ENCODE measurements at regions not wholly inside any gene's neighbourhood (a gene's known extent, or its start where the extent isn't known, plus 50 kb on each side); places are given as distances from the start of the nearest gene placed in this dataset.
A peak's percentile ranks its signal among the peaks of the same experiment; 100 is the strongest.

DNA sequence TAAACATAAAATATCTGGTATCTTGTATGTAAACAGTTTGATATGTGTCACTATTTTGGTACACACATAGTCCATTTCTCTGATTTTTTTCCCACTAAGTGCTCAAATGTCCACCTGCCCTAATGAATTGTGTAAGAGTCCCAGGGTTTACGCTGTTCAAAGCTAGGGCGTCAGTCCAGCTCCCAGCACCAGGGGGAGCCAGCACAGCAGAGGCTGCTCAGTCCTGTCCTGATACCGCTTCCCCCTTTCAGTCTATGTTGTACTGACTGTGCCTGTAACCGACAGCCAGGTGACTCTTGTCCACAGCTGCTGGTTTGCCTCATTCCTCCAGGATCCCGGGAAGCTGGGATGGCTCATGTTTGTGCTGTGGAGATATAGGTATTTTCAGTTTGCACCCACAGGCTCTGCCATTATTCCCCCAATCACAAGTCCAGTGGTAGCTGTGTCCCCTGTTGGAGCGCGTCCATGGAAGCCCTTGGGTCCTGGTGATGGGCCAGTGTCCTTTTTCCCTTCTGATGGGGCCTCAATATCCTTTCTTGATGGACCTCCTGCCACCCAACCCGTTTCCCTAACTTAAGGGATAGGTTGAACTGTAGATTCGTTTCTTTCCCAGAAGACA is 242.0 kb downstream of the NEDD1 start:
- H3K4me3 ChIP-seq, result no peak overlapping the region
- H3K27me3 ChIP-seq, result no peaks in the 10 kb centered on the region
- TF ChIP-seq, protein P1, sequence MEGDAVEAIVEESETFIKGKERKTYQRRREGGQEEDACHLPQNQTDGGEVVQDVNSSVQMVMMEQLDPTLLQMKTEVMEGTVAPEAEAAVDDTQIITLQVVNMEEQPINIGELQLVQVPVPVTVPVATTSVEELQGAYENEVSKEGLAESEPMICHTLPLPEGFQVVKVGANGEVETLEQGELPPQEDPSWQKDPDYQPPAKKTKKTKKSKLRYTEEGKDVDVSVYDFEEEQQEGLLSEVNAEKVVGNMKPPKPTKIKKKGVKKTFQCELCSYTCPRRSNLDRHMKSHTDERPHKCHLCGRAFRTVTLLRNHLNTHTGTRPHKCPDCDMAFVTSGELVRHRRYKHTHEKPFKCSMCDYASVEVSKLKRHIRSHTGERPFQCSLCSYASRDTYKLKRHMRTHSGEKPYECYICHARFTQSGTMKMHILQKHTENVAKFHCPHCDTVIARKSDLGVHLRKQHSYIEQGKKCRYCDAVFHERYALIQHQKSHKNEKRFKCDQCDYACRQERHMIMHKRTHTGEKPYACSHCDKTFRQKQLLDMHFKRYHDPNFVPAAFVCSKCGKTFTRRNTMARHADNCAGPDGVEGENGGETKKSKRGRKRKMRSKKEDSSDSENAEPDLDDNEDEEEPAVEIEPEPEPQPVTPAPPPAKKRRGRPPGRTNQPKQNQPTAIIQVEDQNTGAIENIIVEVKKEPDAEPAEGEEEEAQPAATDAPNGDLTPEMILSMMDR (IDR thresholded peaks at IDR 0.05), result peak in 1 of 3 experiments; percentile 30
- no peak overlapping the region for H3K27ac ChIP-seq
- no peaks in the 10 kb centered on the region for H3K9me3 ChIP-seq
- intact Hi-C loops (cut with DNase I), result no loop called here
- H3K4me1 ChIP-seq, result no peaks in the 10 kb centered on the region
- DNase-seq (ENCODE audit: low spot score in 2 of 2), result no peak
- no peaks in the 10 kb centered on the region for H3K36me3 ChIP-seq

DNA sequence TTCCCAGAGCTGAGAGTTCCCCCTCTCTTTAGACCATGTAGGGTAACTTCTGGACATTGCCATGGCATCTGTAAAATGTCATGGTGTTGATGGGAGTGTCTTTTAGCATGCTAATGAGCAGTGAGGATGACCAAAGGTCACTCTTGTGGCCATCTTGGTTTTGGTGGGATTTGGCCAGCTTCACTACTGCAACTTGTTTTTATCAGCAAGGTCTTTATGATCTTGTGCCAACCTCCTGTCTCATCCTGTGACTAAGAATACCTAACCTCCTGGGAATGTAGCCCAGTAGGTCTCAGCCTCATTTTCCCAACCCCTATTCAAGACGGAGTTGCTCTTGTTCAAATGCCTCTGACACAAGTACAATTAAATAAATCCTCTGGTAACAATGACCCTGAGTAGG is 244.4 kb downstream of the NEDD1 start:
- no peak overlapping the region for H3K4me3 ChIP-seq
- DNase-seq (ENCODE audit: low spot score in 2 of 2), result no peak
- H3K27me3 ChIP-seq, result no peaks in the 10 kb centered on the region
- TF ChIP-seq, protein P1 (IDR thresholded peaks at IDR 0.05), result no peak
- no peaks in the 10 kb centered on the region for H3K36me3 ChIP-seq
- intact Hi-C loops (cut with DNase I), result no loop called here
- no peaks in the 10 kb centered on the region for H3K4me1 ChIP-seq
- H3K27ac ChIP-seq, result no peak overlapping the region
- no peaks in the 10 kb centered on the region for H3K9me3 ChIP-seq

DNA sequence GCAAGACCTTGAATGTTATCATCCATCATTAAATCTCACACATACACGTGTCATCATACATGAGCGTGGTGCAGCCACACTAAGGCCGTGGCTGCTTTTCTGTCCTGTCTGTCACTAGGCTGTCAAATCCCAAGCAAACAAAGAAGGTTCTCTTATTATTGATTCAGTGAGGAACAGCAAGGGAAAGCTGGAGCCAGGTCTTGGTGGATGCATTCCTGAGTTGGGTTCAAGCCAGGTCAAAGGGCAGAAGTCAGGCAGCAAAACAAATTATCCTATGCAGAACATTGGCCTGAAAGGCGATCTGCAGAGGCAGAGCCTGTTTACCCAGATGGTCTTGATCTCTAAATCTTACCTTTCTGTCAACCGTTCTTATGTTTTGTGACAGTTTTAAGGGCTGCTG is 252.3 kb downstream of the NEDD1 start:
- TF ChIP-seq, protein P1 (IDR thresholded peaks at IDR 0.05), result no peak
- intact Hi-C loops (cut with DNase I), result no loop called here
- no peak overlapping the region for H3K4me3 ChIP-seq
- DNase-seq (ENCODE audit: low spot score in 2 of 2), result no peak
- no peak overlapping the region for H3K27ac ChIP-seq
- no peaks in the 10 kb centered on the region for H3K27me3 ChIP-seq
- H3K36me3 ChIP-seq, result no peaks in the 10 kb centered on the region
- H3K9me3 ChIP-seq, result no peaks in the 10 kb centered on the region
- no peaks in the 10 kb centered on the region for H3K4me1 ChIP-seq

DNA sequence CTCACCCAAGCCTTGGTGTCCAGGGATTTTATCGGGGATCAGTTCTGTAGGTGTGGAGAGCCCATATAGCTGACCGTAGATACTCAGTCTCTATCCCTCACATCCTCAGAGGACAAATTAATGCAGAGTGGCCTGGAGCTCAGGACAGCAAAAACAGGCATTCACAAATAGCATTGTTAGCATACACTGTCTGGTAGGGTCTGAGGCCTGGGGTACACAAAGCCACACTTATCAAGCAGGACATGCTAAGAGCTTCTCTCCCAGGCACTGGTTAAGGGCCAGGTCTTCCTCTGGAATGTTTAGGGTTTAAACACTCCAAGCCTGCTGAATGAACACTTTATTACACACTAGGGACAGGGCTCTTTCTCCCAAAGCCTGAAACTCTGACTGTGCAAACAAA is 253.2 kb downstream of the NEDD1 start:
- intact Hi-C loops (cut with DNase I), result no loop called here
- Histone ChIP-seq H3K36me3 (no peaks in the 10 kb centered on the region), H3K4me1 (no peaks in the 10 kb centered on the region), H3K9me3 (no peaks in the 10 kb centered on the region), H3K27me3 (no peaks in the 10 kb centered on the region), H3K27ac (no peak overlapping the region), H3K4me3 (no peak overlapping the region)
- DNase-seq (ENCODE audit: low spot score in 2 of 2), result no peak
- TF ChIP-seq, protein P1 (IDR thresholded peaks at IDR 0.05), result no peak

DNA sequence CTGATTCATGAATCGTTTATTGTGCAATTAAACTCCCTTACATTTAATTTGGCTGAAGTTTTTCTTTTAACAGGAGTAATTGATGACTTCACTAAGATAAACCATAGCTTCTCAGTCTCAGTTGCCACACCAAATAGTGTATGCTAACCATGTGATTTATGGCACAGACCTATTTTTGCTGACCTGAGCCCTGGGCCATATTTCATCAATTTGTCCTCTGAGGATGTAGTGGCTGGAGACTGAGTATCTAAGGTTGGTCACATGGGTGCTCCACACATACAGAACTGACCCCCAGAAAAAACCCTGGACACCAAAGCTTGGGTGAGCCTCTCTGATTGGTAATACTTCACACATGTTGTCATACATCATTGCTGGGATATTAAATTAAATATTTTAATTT is 255.1 kb downstream of the NEDD1 start:
- no peaks in the 10 kb centered on the region for H3K27me3 ChIP-seq
- no peak for DNase-seq (ENCODE audit: low spot score in 2 of 2)
- TF ChIP-seq, protein P1 (IDR thresholded peaks at IDR 0.05), result no peak

DNA sequence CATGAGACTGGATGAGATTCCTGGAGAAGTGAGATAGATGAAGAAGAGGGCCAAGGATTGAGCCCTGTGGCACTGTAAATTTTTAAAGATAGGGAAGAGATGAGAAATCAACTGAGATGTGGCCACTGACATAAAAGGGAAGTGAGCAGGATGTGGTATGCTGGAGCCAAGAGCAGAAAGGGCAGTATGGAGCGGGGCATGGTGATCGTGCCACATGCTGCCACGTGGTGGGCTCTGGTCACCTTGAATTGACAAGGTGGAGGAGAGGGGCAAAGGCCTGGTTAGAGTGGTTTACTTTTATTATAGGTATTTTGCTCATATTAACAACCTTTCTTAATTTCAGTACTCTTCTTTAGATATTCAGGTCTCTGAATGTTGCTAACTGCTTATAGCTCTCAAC is 257.9 kb downstream of the NEDD1 start:
- H3K27ac ChIP-seq, result no peak overlapping the region

More for the DNA sequence above, 255.1 kb downstream of the NEDD1 start:
- H3K27ac ChIP-seq, result no peak overlapping the region
- intact Hi-C loops (cut with DNase I), result no loop called here
- no peaks in the 10 kb centered on the region for H3K9me3 ChIP-seq
- no peak overlapping the region for H3K4me3 ChIP-seq
- H3K36me3 ChIP-seq, result no peaks in the 10 kb centered on the region
- no peaks in the 10 kb centered on the region for H3K4me1 ChIP-seq

More for the DNA sequence above, 257.9 kb downstream of the NEDD1 start:
- Histone ChIP-seq H3K4me1 (no peaks in the 10 kb centered on the region), H3K27me3 (no peaks in the 10 kb centered on the region), H3K4me3 (no peak overlapping the region), H3K9me3 (no peaks in the 10 kb centered on the region), H3K36me3 (no peaks in the 10 kb centered on the region)
- TF ChIP-seq, protein P1 (IDR thresholded peaks at IDR 0.05), result no peak
- intact Hi-C loops (cut with DNase I), result no loop called here
- DNase-seq (ENCODE audit: low spot score in 2 of 2), result no peak

Measured in ascending aorta (tissue), 2 donors.